ENCODE measurements at regions not wholly inside any gene's neighbourhood (a gene's known extent, or its start where the extent isn't known, plus 50 kb on each side); places are given as distances from the start of the nearest gene placed in this dataset.

DNA sequence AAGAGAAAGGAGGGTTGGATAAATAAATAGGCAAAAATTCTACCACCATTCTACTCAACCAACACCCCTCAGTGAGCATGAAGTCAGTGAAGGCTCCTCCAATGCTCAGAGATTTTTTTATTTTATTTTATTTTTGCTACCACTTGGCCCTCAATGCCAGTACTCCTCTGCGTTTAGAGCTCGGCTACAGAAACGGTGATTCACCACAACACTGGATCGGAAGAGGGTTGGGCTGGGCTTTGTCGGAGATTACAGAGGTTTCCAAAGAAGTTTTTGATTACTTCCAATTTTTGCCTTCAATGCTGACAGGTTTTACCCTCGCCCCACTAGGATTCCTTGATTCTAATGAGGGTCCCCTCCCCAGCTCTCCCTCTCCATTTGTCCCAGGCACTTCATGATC is 1027.2 kb upstream of the TMEM132C start:
- TF ChIP-seq POLR2A (IDR thresholded peaks at IDR 0.05; ENCODE audit: low read depth) (no peak), POLR2AphosphoS5 (IDR thresholded peaks at IDR 0.05) (no peak), EP300 (IDR thresholded peaks at IDR 0.05) (no peak)
- TF ChIP-seq, protein P1, sequence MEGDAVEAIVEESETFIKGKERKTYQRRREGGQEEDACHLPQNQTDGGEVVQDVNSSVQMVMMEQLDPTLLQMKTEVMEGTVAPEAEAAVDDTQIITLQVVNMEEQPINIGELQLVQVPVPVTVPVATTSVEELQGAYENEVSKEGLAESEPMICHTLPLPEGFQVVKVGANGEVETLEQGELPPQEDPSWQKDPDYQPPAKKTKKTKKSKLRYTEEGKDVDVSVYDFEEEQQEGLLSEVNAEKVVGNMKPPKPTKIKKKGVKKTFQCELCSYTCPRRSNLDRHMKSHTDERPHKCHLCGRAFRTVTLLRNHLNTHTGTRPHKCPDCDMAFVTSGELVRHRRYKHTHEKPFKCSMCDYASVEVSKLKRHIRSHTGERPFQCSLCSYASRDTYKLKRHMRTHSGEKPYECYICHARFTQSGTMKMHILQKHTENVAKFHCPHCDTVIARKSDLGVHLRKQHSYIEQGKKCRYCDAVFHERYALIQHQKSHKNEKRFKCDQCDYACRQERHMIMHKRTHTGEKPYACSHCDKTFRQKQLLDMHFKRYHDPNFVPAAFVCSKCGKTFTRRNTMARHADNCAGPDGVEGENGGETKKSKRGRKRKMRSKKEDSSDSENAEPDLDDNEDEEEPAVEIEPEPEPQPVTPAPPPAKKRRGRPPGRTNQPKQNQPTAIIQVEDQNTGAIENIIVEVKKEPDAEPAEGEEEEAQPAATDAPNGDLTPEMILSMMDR (IDR thresholded peaks at IDR 0.05): no peak
